Bronchial epithelial cell (primary cell): ENCODE measurements at regions not wholly inside any gene's neighbourhood (a gene's known extent, or its start where the extent isn't known, plus 50 kb on each side); places are given as distances from the start of the nearest gene placed in this dataset.
A peak's percentile ranks its signal among the peaks of the same experiment; 100 is the strongest.

Experiments
- DNase-seq: peaks from one replicate; pipeline ENCODE4 v3.0.0-alpha.2; 2010; ENCODE audit warnings: low read depth
- FAIRE-seq: peaks from 2 replicates; lab custom pipeline; 2011; peaks lifted over from hg19 to GRCh38; lab: Jason Lieb, UNC
- H3K27me3 ChIP-seq: 2 replicates; pipeline ENCODE4 v1.5.1; 2011; ENCODE audit warnings: low read length; ENCODE audit not compliant: control insufficient read depth, insufficient read depth
- H3K36me3 ChIP-seq: 2 replicates; pipeline ENCODE4 v1.5.1; 2011; ENCODE audit warnings: low read length; ENCODE audit not compliant: control insufficient read depth, insufficient read depth
- H3K4me3 ChIP-seq: 2 replicates; pipeline ENCODE4 v1.5.1; 2011; ENCODE audit warnings: mild to moderate bottlenecking, low read depth, low read length, control low read depth
- CTCF ChIP-seq: IDR thresholded peaks from 2 replicates; pipeline ENCODE4 v1.5.1; 2011; ENCODE audit warnings: mild to moderate bottlenecking, moderate library complexity, low read length, control low read depth, inconsistent platforms; ENCODE audit not compliant: insufficient read depth, severe bottlenecking

GRCh38 chr15:45831787-45832186 lies 197.0 kb downstream of the SQOR start:
- FAIRE-seq: no peak
- no peak for TF ChIP-seq CTCF
- H3K36me3 ChIP-seq: no peaks in the 10 kb centered on the region
- H3K27me3 ChIP-seq: no peaks in the 10 kb centered on the region
- no peak overlapping the region for H3K4me3 ChIP-seq
- no peak for DNase-seq

- DNase-seq (no peak), FAIRE-seq (no peak)
- TF ChIP-seq CTCF: no peak
- Histone ChIP-seq H3K36me3 (no peaks in the 10 kb centered on the region), H3K27me3 (no peaks in the 10 kb centered on the region), H3K4me3 (no peak overlapping the region)
Measured at GRCh38 chr15:45834622-45835021, 199.8 kb downstream of the SQOR start.

- no peaks in the 10 kb centered on the region for H3K36me3 ChIP-seq
- no peak for TF ChIP-seq CTCF
- FAIRE-seq (no peak), DNase-seq (no peak)
- no peak overlapping the region for H3K4me3 ChIP-seq
- no peaks in the 10 kb centered on the region for H3K27me3 ChIP-seq
Measured at GRCh38 chr15:45842151-45842550, 207.3 kb downstream of the SQOR start.

GRCh38 chr15:45847645-45848044 lies 212.8 kb downstream of the SQOR start:
- no peak overlapping the region for H3K4me3 ChIP-seq
- H3K27me3 ChIP-seq: no peaks in the 10 kb centered on the region
- no peak for TF ChIP-seq CTCF
- H3K36me3 ChIP-seq: no peaks in the 10 kb centered on the region
- FAIRE-seq: no peak
- no peak for DNase-seq

GRCh38 chr15:45849136-45849535 lies 214.3 kb downstream of the SQOR start:
- H3K27me3 ChIP-seq: no peaks in the 10 kb centered on the region
- no peaks in the 10 kb centered on the region for H3K36me3 ChIP-seq
- no peak for TF ChIP-seq CTCF
- H3K4me3 ChIP-seq: no peak overlapping the region
- DNase-seq (no peak), FAIRE-seq (no peak)

- no peak overlapping the region for H3K4me3 ChIP-seq
- peak; percentile 44 for DNase-seq
- H3K36me3 ChIP-seq: no peaks in the 10 kb centered on the region
- H3K27me3 ChIP-seq: no peaks in the 10 kb centered on the region
- TF ChIP-seq CTCF: no peak
- no peak for FAIRE-seq
Measured at GRCh38 chr15:45854455-45855202, 219.8 kb downstream of the SQOR start.
